ENCODE measurements at regions not wholly inside any gene's neighbourhood (a gene's known extent, or its start where the extent isn't known, plus 50 kb on each side); places are given as distances from the start of the nearest gene placed in this dataset.

GRCh38 chr2:103785956-103786355 lies 1024.1 kb downstream of the TMEM182 start:
- no peak for DNase-seq (ENCODE audit: low spot score)
- H3K9ac ChIP-seq (ENCODE audit: insufficient read depth, low read depth, low read length) = no peak overlapping the region
- H3K4me3 ChIP-seq (replicated peaks in 1 of 3; ENCODE audit: insufficient read depth in 1 of 3, low read depth in 2 of 3, low read length in 3 of 3) = no peak overlapping the region
- H3K4me1 ChIP-seq (ENCODE audit: insufficient read depth, low read length) = peaks cover 12% of the 10 kb centered on the region
- TF ChIP-seq MATR3 (CRISPR knock-in tag; IDR thresholded peaks at IDR 0.05) (no peak), THYN1 (CRISPR knock-in tag; IDR thresholded peaks at IDR 0.05; ENCODE audit: borderline replicate concordance, low read depth) (no peak), MAF1 (CRISPR knock-in tag; IDR thresholded peaks at IDR 0.05; ENCODE audit: borderline replicate concordance) (no peak), ARNT2 (CRISPR knock-in tag; IDR thresholded peaks at IDR 0.05; ENCODE audit: low read depth) (no peak), CENPT (CRISPR knock-in tag; IDR thresholded peaks at IDR 0.05; ENCODE audit: low read depth) (no peak), ZNF224 (CRISPR knock-in tag; IDR thresholded peaks at IDR 0.05) (no peak), JUN (CRISPR knock-in tag; IDR thresholded peaks at IDR 0.05) (no peak)
- TF ChIP-seq, protein P1, sequence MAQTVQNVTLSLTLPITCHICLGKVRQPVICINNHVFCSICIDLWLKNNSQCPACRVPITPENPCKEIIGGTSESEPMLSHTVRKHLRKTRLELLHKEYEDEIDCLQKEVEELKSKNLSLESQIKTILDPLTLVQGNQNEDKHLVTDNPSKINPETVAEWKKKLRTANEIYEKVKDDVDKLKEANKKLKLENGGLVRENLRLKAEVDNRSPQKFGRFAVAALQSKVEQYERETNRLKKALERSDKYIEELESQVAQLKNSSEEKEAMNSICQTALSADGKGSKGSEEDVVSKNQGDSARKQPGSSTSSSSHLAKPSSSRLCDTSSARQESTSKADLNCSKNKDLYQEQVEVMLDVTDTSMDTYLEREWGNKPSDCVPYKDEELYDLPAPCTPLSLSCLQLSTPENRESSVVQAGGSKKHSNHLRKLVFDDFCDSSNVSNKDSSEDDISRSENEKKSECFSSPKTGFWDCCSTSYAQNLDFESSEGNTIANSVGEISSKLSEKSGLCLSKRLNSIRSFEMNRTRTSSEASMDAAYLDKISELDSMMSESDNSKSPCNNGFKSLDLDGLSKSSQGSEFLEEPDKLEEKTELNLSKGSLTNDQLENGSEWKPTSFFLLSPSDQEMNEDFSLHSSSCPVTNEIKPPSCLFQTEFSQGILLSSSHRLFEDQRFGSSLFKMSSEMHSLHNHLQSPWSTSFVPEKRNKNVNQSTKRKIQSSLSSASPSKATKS (CRISPR knock-in tag; IDR thresholded peaks at IDR 0.05) = no peak
- H4K20me1 ChIP-seq (ENCODE audit: insufficient read depth, low read length) = no peaks in the 10 kb centered on the region
- ChIA-PET CTCF (ENCODE audit: low intra/inter-chr PET ratio, low total read pairs) (no interaction called here), POLR2A (no interaction called here)
- FAIRE-seq = no peak
- H3K79me2 ChIP-seq (ENCODE audit: insufficient read depth, low read length) = no peaks in the 10 kb centered on the region
- peaks cover 5% of the 10 kb centered on the region; the same call in 1 of the 2 replicates for H3K9me3 ChIP-seq (ENCODE audit: low read length)
- no peaks in the 10 kb centered on the region for H3K36me3 ChIP-seq (replicated peaks in 1 of 2; ENCODE audit: control insufficient read depth in 1 of 2, insufficient read depth in 2 of 2, low read length in 2 of 2)
- H3K4me2 ChIP-seq (ENCODE audit: low read depth, low read length) = no peak overlapping the region
- no peak overlapping the region for H3K27ac ChIP-seq (ENCODE audit: extremely low read length, insufficient read depth, low read length)
- no peak for ATAC-seq
- intact Hi-C loops (cut with micrococcal nuclease; ENCODE audit: unreplicated experiment) (no loop called here), in situ Hi-C loops (cut with HindIII; ENCODE audit: extremely low pct_ligation_motif_present, low pct_unique_long_range_greater_than_20kb) (no loop called here)
- H3K27me3 ChIP-seq (ENCODE audit: control insufficient read depth in 1 of 2, insufficient read depth in 2 of 2, low read length in 2 of 2) = no peaks in the 10 kb centered on the region
- no peak overlapping the region for H2AFZ ChIP-seq (ENCODE audit: low read length)
- no TSS peak for BruUV-seq (replicated peaks)

GRCh38 chr2:103788389-103788788 lies 1026.6 kb downstream of the TMEM182 start:
- intact Hi-C loops (cut with micrococcal nuclease; ENCODE audit: unreplicated experiment) (no loop called here), in situ Hi-C loops (cut with HindIII; ENCODE audit: extremely low pct_ligation_motif_present, low pct_unique_long_range_greater_than_20kb) (no loop called here)
- H3K9ac ChIP-seq (ENCODE audit: insufficient read depth, low read depth, low read length) = no peak overlapping the region
- peaks cover 12% of the 10 kb centered on the region for H3K4me1 ChIP-seq (ENCODE audit: insufficient read depth, low read length)
- DNase-seq (ENCODE audit: low spot score) (peak; percentile 12), FAIRE-seq (no peak), ATAC-seq (peak; percentile 71)
- TF ChIP-seq HNF4A (CRISPR knock-in tag; IDR thresholded peaks at IDR 0.05) = peak; percentile 30; the same call in 1 of the 2 replicates
- TF ChIP-seq POGZ (CRISPR knock-in tag; IDR thresholded peaks at IDR 0.05) = no peak
- TF ChIP-seq POLR2A (IDR thresholded peaks at IDR 0.05; ENCODE audit: insufficient read depth in 1 of 2, low read depth in 2 of 2, low read length in 2 of 2) = no peak
- no peak for TF ChIP-seq SOX5 (CRISPR knock-in tag; IDR thresholded peaks at IDR 0.05; ENCODE audit: borderline replicate concordance)
- H3K9me3 ChIP-seq (ENCODE audit: low read length) = peaks cover 13% of the 10 kb centered on the region; the same call in 1 of the 2 replicates
- ChIA-PET POLR2A (no interaction called here), CTCF (ENCODE audit: low intra/inter-chr PET ratio, low total read pairs) (no interaction called here)
- H3K27ac ChIP-seq (ENCODE audit: extremely low read length, insufficient read depth, low read length) = no peak overlapping the region
- no peaks in the 10 kb centered on the region for H4K20me1 ChIP-seq (ENCODE audit: insufficient read depth, low read length)
- no peak overlapping the region for H3K4me3 ChIP-seq (replicated peaks in 1 of 3; ENCODE audit: insufficient read depth in 1 of 3, low read depth in 2 of 3, low read length in 3 of 3)
- no TSS peak for BruUV-seq (replicated peaks)
- H3K79me2 ChIP-seq (ENCODE audit: insufficient read depth, low read length) = no peaks in the 10 kb centered on the region
- no peaks in the 10 kb centered on the region for H3K27me3 ChIP-seq (ENCODE audit: control insufficient read depth in 1 of 2, insufficient read depth in 2 of 2, low read length in 2 of 2)
- 0% methylated on average over 6 of the region's 6 CpGs for WGBS (ENCODE audit: low lambda C conversion rate)
- no peaks in the 10 kb centered on the region for H3K36me3 ChIP-seq (replicated peaks in 1 of 2; ENCODE audit: control insufficient read depth in 1 of 2, insufficient read depth in 2 of 2, low read length in 2 of 2)
- no peak overlapping the region for H2AFZ ChIP-seq (ENCODE audit: low read length)
- no peak overlapping the region for H3K4me2 ChIP-seq (ENCODE audit: low read depth, low read length)

All from HepG2 (cell line).